DMS53 treated with DMSO at 0.1 percent for 48 hours (cell line): ENCODE measurements at regions not wholly inside any gene's neighbourhood (a gene's known extent, or its start where the extent isn't known, plus 50 kb on each side); places are given as distances from the start of the nearest gene placed in this dataset.

Experiments
- DNase-seq: peaks from one replicate; lab custom pipeline; 2025; ENCODE audit not compliant: unreplicated experiment; lab: John Stamatoyannopoulos, UW

DNA sequence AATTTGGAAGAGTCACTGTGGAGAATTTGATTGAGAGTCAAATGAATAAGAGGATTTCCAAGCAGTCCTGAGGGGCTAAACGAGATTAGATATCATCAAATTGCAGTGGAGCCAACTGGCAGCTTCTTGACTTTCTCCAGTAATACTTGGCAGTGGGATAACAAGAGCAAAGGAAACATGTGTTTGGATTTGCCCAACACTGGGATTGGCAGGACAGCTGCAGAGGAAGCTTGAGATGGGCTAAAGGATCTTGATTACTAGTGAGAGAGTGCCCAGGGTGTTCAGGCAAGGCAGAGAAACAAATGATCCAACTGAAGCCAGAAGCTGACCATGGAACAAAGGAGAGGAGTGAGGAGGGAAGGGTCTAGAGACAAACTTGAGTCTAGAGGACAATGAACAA lies 356.0 kb upstream of the ISL1 start:
- no peak for DNase-seq

DNA sequence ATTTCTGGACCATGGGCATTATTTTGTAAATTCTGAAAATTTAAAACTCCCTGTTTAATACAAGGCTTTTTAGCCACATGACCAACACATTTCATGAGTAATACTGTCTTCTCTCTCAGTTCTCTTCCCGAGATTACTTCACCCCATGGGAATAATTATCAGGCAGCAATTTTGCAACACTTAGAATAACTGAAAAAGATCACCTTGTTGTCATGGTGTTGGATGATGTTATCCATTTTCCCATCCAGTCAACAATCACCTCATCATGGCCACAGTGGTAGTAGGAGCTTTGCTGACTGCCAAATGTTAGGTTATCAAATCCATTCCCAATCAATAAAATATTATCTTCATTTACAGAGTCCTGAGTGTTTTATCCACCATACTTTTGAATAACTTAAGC lies 354.9 kb upstream of the ISL1 start:
- no peak for DNase-seq

DNA sequence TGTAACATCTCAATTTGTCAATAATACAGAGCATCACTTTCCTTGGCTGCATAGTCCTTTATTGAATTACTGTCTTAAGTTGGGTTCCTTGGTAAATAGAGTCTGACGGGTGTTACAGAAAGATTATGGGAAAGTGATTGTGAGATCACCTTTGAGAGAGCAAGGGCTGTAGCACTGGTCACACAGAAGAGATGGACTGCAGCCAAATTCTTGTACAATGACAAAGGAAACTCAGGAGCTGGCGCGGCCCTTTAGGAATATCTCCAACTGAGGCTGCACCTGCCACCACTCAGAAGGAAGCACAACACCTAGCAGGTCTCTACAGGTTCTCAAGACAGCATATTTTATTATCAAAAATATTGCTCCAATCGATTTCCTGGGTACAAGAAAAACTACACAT lies 350.0 kb upstream of the ISL1 start:
- DNase-seq, result peak; percentile 74

DNA sequence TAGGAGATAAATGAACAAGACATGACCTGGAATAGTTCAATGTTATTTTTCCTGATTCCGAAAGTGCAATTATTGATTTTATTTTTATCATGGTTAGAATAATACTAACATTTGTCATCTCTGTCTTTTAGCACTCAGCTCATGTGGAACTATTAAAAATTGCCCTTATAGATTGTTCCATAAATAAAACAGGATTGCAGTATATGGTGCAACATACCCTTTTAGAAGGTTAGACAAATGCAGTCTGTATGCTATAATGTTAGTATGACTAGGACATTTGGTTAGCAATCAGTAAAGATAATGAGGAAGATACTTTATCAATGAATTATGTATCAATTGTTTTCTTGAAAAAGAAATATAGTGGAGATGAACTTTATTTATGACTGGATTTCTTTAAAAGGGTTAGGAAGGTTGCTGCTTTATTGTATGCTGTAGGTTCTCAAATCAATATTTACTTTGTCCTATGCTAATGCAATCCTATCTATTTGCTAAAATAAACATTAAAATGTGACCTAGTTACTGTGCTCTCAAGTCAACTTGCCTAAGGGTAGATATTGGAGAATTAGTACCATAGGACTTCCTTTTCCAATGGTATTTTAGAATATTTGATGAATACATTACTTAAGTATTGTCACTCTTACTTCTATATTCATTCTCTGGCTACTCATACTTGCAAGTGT lies 348.9 kb upstream of the ISL1 start:
- DNase-seq, result peak; percentile 52

DNA sequence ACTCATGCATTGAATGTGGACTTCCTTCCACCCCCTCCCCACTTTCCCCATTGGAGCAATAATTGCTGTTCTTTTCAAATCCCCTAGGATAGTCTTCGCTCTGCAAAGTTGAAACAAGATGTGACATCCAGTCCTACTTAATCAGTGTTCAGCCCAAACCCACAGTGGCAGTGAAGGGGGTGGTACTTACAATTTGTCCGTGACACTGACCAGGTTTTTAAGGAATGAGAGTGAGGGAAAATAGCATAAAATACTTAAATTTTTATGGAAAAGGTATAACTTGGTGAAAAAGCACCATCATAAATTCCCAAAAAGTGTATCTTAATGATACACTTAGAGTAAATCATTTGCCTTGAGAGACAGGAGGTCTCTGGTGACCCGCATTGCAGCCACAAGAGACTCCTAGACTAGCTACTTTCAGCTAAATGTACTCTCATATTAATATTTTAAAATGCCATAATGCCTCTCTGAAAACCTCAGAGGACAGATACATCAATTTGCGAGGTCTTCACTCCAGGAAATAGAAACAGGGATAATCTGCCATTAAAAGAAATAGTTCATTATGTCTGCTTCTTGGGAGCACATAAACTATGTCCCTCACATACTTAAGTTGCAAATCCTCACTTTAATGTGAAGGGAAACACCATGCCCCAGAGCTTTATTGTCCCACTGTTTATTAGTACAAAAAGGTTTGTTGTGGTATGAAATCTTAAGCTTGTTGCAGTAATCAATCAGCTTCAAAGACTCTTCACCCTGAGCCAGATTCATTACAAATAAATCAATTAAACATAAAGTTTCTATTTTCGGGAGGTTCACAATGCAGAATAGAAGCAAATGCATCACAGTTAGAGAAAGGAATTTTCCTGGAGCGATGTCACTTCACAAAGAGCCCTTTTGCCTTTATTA lies 343.6 kb upstream of the ISL1 start:
- DNase-seq, result no peak

DNA sequence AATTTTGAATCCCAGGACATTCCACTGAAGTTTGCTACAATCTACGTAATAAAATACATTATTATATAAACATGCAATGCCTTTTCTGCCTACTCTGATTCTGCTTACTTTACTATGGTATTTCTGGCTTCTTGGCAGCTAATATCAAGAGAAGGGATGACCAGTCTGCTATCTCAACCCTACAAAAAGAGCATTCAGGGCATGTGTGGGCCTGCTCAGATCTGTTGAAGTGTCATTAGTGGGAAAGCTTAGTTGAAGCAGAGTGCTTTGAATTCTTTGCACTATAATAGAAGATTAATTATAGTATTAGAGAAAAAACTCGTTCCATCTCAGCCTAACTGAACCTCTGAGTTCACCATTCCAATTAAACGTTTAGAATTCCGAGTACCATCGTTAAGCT lies 339.5 kb upstream of the ISL1 start:
- DNase-seq, result no peak

- DNase-seq, result no peak
Measured at GRCh38 chr5:51047369-51047768, 335.9 kb upstream of the ISL1 start.

- DNase-seq, result no peak
Measured at GRCh38 chr5:51053361-51053760, 329.9 kb upstream of the ISL1 start.

DNA sequence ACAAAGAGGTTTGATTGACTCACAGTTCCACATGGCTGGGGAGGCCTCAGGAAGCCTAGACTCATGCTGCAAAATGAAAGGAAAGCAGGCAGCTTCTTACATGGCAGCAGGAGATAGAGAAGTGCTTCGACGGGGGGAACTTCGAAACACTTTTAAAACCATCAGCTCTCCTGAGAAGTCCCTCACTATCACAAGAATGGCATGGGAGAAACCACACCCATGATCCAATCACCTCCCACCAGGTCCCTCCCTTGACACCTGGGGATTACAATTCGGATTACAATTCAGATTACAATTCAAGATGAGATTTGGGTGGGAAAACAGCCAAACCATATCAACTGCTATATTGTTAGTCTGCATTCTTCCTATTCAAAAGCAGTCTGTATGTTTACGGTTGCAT lies 322.3 kb upstream of the ISL1 start:
- no peak for DNase-seq

DNA sequence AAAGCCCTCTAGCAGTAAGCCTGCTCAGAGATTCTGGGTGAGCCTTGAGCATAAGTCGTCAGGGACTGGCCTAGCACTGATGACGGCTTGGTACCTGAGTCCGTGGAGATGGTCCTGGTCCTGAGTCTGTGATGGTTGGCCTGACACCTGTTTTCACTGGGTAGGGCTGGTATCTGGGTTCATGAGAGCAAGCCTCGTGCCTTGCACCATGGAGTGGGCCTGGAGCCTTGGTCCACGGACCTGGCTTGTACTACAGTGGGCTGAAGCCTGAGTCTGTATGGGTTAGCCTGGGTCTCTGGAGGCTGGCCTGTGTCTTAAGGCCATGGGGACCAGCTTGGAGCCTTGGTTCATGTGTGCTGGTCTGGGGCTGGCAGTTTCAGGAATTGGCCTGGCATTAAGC lies 310.3 kb upstream of the ISL1 start:
- DNase-seq, result no peak

DNA sequence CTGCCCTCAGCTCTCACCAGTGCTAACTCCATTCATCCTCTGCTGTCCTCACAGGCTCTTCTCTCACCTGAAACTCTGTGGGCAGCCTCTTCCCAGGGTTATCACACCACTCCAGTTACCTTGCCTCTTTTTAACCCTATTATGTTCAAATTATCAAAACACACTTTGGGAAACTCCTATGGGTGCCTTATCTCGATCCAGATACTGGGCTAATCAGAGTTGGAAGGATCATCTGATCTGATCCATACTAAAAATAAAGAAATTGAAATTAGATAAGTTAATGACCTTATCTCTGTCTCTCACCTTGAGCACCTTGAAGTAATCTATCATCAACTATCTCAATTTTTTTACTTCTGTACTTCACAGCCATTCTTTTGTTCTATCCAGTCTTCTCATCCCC lies 300.5 kb upstream of the ISL1 start:
- no peak for DNase-seq

DNA sequence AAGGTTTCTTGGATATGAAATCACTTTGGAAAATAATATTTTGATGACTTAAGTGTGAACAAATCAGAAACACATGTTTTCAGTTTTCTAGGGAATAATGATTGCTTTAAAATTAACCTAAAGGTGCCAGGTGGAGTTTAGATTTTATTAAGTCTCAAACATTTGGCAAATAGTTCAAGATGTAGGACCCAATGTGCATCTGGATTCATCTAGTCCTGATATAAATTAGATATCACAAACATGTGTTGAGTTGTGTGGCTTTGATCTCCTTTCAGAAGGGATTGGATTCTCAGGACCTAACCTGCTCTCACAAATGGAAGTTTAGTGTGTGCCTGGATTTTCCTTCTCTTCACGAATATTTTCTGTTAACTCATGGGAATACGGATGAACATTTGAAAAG lies 291.4 kb upstream of the ISL1 start:
- DNase-seq, result no peak

- DNase-seq, result no peak
Measured at GRCh38 chr5:51095486-51095885, 287.8 kb upstream of the ISL1 start.

GRCh38 chr5:51096859-51097258 lies 286.4 kb upstream of the ISL1 start:
- DNase-seq, result no peak

- no peak for DNase-seq
Measured at GRCh38 chr5:51099173-51099853, 283.9 kb upstream of the ISL1 start.

DNA sequence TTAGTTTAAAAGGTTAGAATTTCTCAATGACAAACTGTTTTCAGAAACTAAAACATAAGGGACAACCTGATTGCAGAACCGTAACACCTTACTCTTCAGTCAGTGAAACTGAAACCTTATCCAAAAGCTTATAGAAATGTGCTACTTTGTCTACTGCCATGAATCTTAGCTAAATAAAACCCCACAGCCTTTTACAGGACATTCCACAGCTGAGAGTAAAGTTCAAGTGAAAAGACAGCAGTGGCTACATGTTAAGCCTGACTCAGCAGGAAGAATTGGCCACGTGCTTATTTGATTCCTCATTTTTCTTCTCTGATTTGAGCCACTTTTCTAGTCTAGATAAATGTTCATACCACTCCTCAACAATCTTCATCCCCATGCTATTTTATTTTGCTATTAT lies 278.7 kb upstream of the ISL1 start:
- no peak for DNase-seq

DNA sequence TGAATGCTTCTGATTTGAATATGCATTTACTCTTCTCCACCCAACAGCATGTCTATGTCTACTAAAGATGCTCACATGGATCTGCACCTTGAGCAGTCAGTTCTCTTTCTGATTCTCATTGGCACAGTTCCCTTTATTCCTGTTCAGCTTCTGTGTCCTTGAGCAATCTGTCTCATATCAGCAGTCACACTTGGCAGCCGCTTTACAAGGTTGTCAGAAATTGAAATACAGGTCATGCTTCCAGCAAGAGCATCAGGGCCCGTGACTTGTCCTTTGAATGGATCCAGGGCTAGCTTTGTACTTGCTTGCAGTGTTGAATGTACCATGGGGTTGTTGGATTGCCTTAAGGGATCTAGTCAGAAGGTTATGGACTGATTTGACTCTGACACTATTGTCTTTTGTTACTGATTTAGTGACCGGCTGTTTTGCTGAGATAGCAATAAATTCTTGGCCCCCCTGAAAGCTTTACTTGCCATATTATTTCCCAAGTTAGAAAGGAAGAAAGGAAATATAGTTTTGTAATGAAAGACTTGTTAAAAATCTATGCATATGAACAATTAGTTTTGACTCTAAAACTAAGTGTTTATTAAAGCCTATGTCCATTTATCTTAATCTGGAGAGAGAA lies 273.4 kb upstream of the ISL1 start:
- no peak for DNase-seq

DNA sequence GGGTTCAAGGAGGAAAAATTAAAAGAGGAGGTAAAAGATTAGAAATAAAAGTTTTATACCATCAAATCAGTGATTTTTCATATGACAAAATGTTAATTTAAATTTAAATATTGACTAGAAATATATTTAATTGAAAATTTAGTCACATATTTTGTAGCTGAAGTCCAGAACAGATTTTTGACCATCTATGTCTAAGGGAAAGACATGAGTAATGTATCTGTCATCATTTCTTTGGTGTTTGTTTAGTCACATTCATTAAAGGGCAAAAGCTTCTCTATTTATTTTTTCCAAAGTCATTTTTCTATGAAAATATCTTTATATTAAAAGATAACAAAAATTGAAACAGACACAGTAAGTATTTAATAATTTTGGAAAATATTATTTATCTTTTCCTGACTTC lies 252.0 kb upstream of the ISL1 start:
- no peak for DNase-seq

DNA sequence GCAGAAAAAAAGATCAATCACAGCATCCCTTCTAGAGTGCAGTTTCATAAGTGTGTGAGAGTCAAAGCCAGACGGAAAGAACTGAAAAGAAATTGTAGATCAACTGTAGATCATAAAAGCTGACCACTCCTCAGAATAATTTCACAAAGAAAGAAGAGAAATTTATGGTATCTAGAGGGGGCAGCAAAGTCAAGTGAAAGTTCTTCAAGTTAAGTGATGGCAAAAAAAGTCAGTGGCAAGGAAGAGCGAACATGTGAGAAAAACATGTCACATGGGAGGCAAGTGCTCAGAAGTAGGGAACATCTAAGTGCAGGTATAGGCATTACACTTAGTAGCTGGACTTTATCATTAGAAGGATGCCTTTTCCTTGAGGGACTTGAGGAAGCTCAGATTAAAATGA lies 245.1 kb upstream of the ISL1 start:
- DNase-seq, result no peak

DNA sequence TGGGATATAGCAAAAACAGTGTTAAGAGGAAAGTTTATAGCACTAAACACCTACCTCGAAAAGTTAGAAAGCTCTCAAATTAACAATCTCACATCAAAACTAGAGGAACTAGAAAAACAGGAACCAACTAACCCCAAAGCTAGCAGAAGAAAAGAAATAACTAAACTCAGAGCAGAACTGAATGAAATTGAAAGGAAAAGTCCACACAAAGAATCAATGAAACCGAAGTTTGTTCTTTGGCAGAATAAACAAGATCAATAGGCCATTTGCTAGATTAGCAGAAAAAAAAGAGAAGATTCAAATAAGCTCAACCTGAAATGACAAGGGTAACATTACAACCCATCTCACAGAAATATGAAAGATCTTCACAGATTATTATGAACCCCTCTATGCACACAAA lies 234.8 kb upstream of the ISL1 start:
- DNase-seq, result no peak

DNA sequence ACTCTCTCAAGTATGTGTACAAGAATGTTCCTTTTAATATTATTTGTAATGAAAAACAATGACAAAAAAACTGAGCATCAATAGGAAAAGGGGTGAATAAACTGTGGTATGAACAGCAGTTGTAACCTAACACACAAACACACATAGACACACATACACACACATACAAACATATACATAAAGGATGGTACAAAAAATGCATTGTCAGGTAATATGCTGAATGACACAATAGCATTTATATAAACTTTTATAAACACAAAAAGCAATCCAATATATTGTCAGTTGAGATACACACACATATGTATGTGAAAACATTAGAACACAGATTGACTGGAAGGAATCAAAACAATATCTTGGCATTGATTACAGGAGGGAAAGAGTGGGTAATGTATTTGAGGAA lies 227.0 kb upstream of the ISL1 start:
- DNase-seq, result no peak

- DNase-seq, result no peak
Measured at GRCh38 chr5:51156838-51157237, 226.4 kb upstream of the ISL1 start.
